ENCODE measurements at regions not wholly inside any gene's neighbourhood (a gene's known extent, or its start where the extent isn't known, plus 50 kb on each side); places are given as distances from the start of the nearest gene placed in this dataset.

GRCh38 chr6:22658934-22659333, 89.6 kb downstream of the HDGFL1 start:
- Histone ChIP-seq H4K20me1 (ENCODE audit: low read depth) (no peaks in the 10 kb centered on the region), H3K27me3 (no peaks in the 10 kb centered on the region), H3F3A (ENCODE audit: low read depth) (no peaks in the 10 kb centered on the region), H2AFZ (replicated peaks) (no peak overlapping the region), H3K4me1 (no peaks in the 10 kb centered on the region), H3K9ac (no peak overlapping the region), H3K79me2 (ENCODE audit: low read depth) (no peaks in the 10 kb centered on the region), H3K4me3 (no peak overlapping the region), H3K9me3 (ENCODE audit: low read depth) (no peaks in the 10 kb centered on the region), H3K36me3 (no peaks in the 10 kb centered on the region), H3K27ac (no peak overlapping the region), H3K4me2 (no peak overlapping the region)
- Mint-ChIP-seq H3K4me1 (peaks cover 7% of the 10 kb centered on the region), H3K9me3 (peaks cover 3% of the 10 kb centered on the region), H3K27me3 (ENCODE audit: insufficient read depth, low read depth) (peaks cover 2% of the 10 kb centered on the region), H3K27ac (no peak overlapping the region), H3K4me3 (no peak overlapping the region), H3K36me3 (peaks cover 1% of the 10 kb centered on the region)
- TF ChIP-seq EZH2 (IDR thresholded peaks at IDR 0.05) (no peak), EZH2phosphoT487 (IDR thresholded peaks at IDR 0.05) (no peak), CTCF (IDR thresholded peaks at IDR 0.05) (no peak)
- no peak for DNase-seq (ENCODE audit: low spot score)

- Histone ChIP-seq H3K36me3 (no peaks in the 10 kb centered on the region), H3K9me3 (ENCODE audit: low read depth) (no peaks in the 10 kb centered on the region), H3K4me1 (no peaks in the 10 kb centered on the region), H2AFZ (replicated peaks) (no peak overlapping the region), H3K9ac (no peak overlapping the region), H3K79me2 (ENCODE audit: low read depth) (no peaks in the 10 kb centered on the region), H3K27me3 (no peaks in the 10 kb centered on the region), H4K20me1 (ENCODE audit: low read depth) (no peaks in the 10 kb centered on the region), H3K27ac (no peak overlapping the region), H3K4me2 (no peak overlapping the region), H3K4me3 (no peak overlapping the region), H3F3A (ENCODE audit: low read depth) (no peaks in the 10 kb centered on the region)
- H3K27ac Mint-ChIP-seq = no peak overlapping the region
- peaks cover 2% of the 10 kb centered on the region for H3K27me3 Mint-ChIP-seq (ENCODE audit: insufficient read depth, low read depth)
- H3K36me3 Mint-ChIP-seq = no peaks in the 10 kb centered on the region
- DNase-seq (ENCODE audit: low spot score) = no peak
- TF ChIP-seq EZH2phosphoT487 (IDR thresholded peaks at IDR 0.05) (no peak), EZH2 (IDR thresholded peaks at IDR 0.05) (no peak), CTCF (IDR thresholded peaks at IDR 0.05) (no peak)
- no peaks in the 10 kb centered on the region for H3K4me1 Mint-ChIP-seq
- H3K9me3 Mint-ChIP-seq = peaks cover 3% of the 10 kb centered on the region
- H3K4me3 Mint-ChIP-seq = no peak overlapping the region
Measured at GRCh38 chr6:22664968-22665367, 95.6 kb downstream of the HDGFL1 start.

GRCh38 chr6:22666021-22666420, 96.7 kb downstream of the HDGFL1 start:
- Histone ChIP-seq H4K20me1 (ENCODE audit: low read depth) (no peaks in the 10 kb centered on the region), H3K36me3 (no peaks in the 10 kb centered on the region), H3K27me3 (no peaks in the 10 kb centered on the region), H3K4me3 (no peak overlapping the region), H3K9me3 (ENCODE audit: low read depth) (no peaks in the 10 kb centered on the region), H3K79me2 (ENCODE audit: low read depth) (no peaks in the 10 kb centered on the region), H3K27ac (no peak overlapping the region), H2AFZ (replicated peaks) (no peak overlapping the region), H3K4me1 (no peaks in the 10 kb centered on the region), H3F3A (ENCODE audit: low read depth) (no peaks in the 10 kb centered on the region), H3K4me2 (no peak overlapping the region), H3K9ac (no peak overlapping the region)
- Mint-ChIP-seq H3K9me3 (peaks cover 3% of the 10 kb centered on the region), H3K27me3 (ENCODE audit: insufficient read depth, low read depth) (peaks cover 4% of the 10 kb centered on the region), H3K4me3 (no peak overlapping the region), H3K36me3 (no peaks in the 10 kb centered on the region), H3K27ac (no peak overlapping the region), H3K4me1 (no peaks in the 10 kb centered on the region)
- DNase-seq (ENCODE audit: low spot score) = no peak
- TF ChIP-seq EZH2 (IDR thresholded peaks at IDR 0.05) (no peak), EZH2phosphoT487 (IDR thresholded peaks at IDR 0.05) (no peak), CTCF (IDR thresholded peaks at IDR 0.05) (no peak)

Data from neural progenitor cell (in vitro differentiated cells).